Osteoblast (primary cell): ENCODE measurements at regions not wholly inside any gene's neighbourhood (a gene's known extent, or its start where the extent isn't known, plus 50 kb on each side); places are given as distances from the start of the nearest gene placed in this dataset.

ENCODE experiments used
- DNase-seq: peaks from one replicate; pipeline ENCODE4 v3.0.0; 2011; ENCODE audit warnings: low spot score, mixed read lengths; ENCODE audit not compliant: insufficient read length; ENCODE audit errors: missing footprints
- H2AFZ ChIP-seq: 2 replicates; pipeline ENCODE4 v1.6.0; 2011; ENCODE audit warnings: mild to moderate bottlenecking, low read length
- H3K27ac ChIP-seq: 2 replicates; pipeline ENCODE4 v1.5.1; 2011; ENCODE audit warnings: mild to moderate bottlenecking, low read depth, low read length, moderate library complexity
- H3K27me3 ChIP-seq: 2 replicates; pipeline ENCODE4 v1.6.0; 2012; ENCODE audit warnings: mild to moderate bottlenecking, control low read depth, inconsistent platforms, low read length, moderate library complexity; ENCODE audit not compliant: insufficient read depth
- H3K36me3 ChIP-seq: 2 replicates; pipeline ENCODE4 v1.5.1; 2011; ENCODE audit warnings: mild to moderate bottlenecking, low read length, control low read depth, moderate library complexity; ENCODE audit not compliant: insufficient read depth
- H3K4me1 ChIP-seq: 2 replicates; pipeline ENCODE4 v1.5.1; 2011; ENCODE audit warnings: mild to moderate bottlenecking, low read length, control low read depth, moderate library complexity; ENCODE audit not compliant: insufficient read depth
- H3K4me2 ChIP-seq: 2 replicates; pipeline ENCODE4 v1.6.0; 2011; ENCODE audit warnings: mild to moderate bottlenecking, low read length; ENCODE audit not compliant: insufficient read depth
- H3K4me3 ChIP-seq: fragments of 200-600 bp; sonication (generic); 3 replicates; pipeline ENCODE4 v1.5.1; 2012; ENCODE audit warnings: mild to moderate bottlenecking, low read length, inconsistent platforms; ENCODE audit not compliant: insufficient read depth
- H3K79me2 ChIP-seq: 2 replicates; pipeline ENCODE4 v1.6.0; 2012; ENCODE audit warnings: mild to moderate bottlenecking, low read length, control low read depth, inconsistent platforms; ENCODE audit not compliant: insufficient read depth
- H3K9me3 ChIP-seq: 2 replicates; pipeline ENCODE4 v1.5.1; 2011; ENCODE audit warnings: low read depth, low read length, control low read depth
- H4K20me1 ChIP-seq: 2 replicates; pipeline ENCODE4 v1.6.0; 2012; ENCODE audit warnings: mild to moderate bottlenecking, low read length, control low read depth; ENCODE audit not compliant: insufficient read depth
- TF ChIP-seq, protein P1 (sequence below): IDR thresholded peaks from 2 replicates; pipeline ENCODE4 v1.5.1; 2011; ENCODE audit warnings: mild to moderate bottlenecking, low read depth, low read length, moderate library complexity; ENCODE audit errors: extremely low read depth

DNA sequence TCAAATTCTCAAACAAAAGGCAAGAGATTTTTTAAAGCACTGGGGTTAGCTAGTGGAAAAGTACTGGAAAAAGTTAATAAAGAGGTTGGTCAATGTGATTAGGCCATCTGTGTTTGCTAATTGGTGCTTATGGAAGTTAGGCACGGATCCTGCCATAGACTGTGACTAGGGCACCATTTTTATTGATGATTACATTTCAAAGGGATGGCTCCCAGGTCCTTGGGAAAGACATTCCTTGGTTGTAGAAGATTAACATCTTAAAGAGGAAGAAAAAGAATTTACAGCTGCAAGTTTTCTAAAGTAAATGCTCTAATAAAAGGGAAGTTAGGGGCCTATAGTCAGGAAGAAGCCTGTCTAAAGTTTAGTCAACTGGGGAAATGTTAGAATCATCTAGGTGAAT is 1183.3 kb downstream of the DTWD2 start:
- no peak overlapping the region for H2AFZ ChIP-seq
- H4K20me1 ChIP-seq, result no peaks in the 10 kb centered on the region
- TF ChIP-seq, protein P1, sequence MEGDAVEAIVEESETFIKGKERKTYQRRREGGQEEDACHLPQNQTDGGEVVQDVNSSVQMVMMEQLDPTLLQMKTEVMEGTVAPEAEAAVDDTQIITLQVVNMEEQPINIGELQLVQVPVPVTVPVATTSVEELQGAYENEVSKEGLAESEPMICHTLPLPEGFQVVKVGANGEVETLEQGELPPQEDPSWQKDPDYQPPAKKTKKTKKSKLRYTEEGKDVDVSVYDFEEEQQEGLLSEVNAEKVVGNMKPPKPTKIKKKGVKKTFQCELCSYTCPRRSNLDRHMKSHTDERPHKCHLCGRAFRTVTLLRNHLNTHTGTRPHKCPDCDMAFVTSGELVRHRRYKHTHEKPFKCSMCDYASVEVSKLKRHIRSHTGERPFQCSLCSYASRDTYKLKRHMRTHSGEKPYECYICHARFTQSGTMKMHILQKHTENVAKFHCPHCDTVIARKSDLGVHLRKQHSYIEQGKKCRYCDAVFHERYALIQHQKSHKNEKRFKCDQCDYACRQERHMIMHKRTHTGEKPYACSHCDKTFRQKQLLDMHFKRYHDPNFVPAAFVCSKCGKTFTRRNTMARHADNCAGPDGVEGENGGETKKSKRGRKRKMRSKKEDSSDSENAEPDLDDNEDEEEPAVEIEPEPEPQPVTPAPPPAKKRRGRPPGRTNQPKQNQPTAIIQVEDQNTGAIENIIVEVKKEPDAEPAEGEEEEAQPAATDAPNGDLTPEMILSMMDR, result no peak
- no peaks in the 10 kb centered on the region for H3K27me3 ChIP-seq
- no peak for DNase-seq
- no peaks in the 10 kb centered on the region for H3K79me2 ChIP-seq
- no peaks in the 10 kb centered on the region for H3K36me3 ChIP-seq
- no peak overlapping the region for H3K27ac ChIP-seq
- no peaks in the 10 kb centered on the region for H3K9me3 ChIP-seq
- no peaks in the 10 kb centered on the region for H3K4me1 ChIP-seq
- H3K4me2 ChIP-seq, result no peak overlapping the region
- H3K4me3 ChIP-seq, result no peak overlapping the region

DNA sequence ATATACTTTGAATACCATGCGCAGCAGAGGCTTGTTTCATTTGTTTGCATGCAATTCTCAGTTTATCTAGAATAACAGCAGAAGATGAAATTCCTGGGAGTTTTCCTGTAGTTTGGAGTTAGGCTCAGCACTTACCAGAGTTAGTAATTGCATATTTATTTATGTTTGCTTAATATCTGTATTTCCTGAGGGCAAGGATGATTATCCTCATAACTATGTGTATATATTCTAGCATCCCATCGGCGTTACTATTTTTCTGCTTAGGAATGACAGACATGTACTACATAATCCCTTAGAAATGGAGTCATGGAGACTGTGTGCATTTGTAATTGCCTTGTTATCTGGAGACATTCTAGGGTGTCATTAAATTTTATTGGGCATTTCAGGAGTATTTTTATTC is 1184.8 kb downstream of the DTWD2 start:
- Histone ChIP-seq H3K4me1 (no peaks in the 10 kb centered on the region), H3K4me3 (no peak overlapping the region), H2AFZ (no peak overlapping the region), H3K27ac (no peak overlapping the region), H3K36me3 (no peaks in the 10 kb centered on the region), H3K4me2 (no peak overlapping the region), H4K20me1 (no peaks in the 10 kb centered on the region), H3K27me3 (no peaks in the 10 kb centered on the region), H3K79me2 (no peaks in the 10 kb centered on the region), H3K9me3 (no peaks in the 10 kb centered on the region)
- DNase-seq, result no peak
- TF ChIP-seq, protein P1, result no peak

DNA sequence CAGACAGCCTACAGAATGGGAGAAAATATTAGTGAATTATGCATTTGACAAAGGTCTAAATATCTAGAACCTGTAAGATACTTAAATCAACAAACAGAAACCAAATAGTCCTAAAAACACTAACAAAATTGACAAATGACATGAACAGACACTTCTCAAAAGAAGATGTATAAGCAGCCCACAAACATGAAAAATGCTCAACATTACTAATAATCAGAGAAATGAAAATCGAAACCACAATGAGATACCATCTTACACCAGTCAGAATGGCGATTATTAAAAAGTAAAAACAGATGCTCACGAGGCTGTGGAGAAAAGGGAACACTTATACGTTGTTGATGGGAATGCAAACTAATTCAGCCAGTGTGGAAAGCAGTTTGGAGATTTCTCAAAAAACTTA is 1186.8 kb downstream of the DTWD2 start:
- Histone ChIP-seq H3K4me3 (no peak overlapping the region), H3K36me3 (no peaks in the 10 kb centered on the region), H3K27ac (no peak overlapping the region), H3K79me2 (no peaks in the 10 kb centered on the region), H3K4me1 (no peaks in the 10 kb centered on the region), H3K27me3 (no peaks in the 10 kb centered on the region), H4K20me1 (no peaks in the 10 kb centered on the region), H3K9me3 (peaks cover 3% of the 10 kb centered on the region), H3K4me2 (no peak overlapping the region), H2AFZ (no peak overlapping the region)
- TF ChIP-seq, protein P1, result no peak
- DNase-seq, result no peak

DNA sequence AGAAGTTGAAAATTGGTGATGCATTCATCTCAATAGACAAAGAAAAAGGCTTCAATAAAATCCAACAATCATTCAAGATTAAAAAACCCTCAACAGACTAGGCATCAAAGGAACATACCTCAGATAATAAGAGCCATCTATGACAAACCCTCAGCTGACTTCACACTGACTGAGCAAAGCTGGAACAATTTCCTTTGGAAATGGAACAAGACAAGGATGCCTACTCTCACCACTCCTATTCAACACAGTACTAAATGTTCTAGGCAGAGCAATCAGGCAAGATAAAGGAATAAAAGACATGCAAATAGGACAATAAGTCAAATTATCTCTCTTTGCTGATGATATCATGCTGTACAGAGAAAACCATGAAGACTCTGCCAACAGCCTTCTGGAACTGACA is 1188.1 kb downstream of the DTWD2 start:
- no peaks in the 10 kb centered on the region for H3K79me2 ChIP-seq
- no peaks in the 10 kb centered on the region for H3K27me3 ChIP-seq
- H3K27ac ChIP-seq, result no peak overlapping the region
- no peak overlapping the region for H3K4me3 ChIP-seq
- no peak overlapping the region for H3K4me2 ChIP-seq
- no peak overlapping the region for H2AFZ ChIP-seq
- no peaks in the 10 kb centered on the region for H3K36me3 ChIP-seq
- H3K9me3 ChIP-seq, result peaks cover 3% of the 10 kb centered on the region
- H4K20me1 ChIP-seq, result no peaks in the 10 kb centered on the region
- DNase-seq, result no peak
- no peaks in the 10 kb centered on the region for H3K4me1 ChIP-seq
- TF ChIP-seq, protein P1, result no peak
